Neural progenitor cell (in vitro differentiated cells): ENCODE measurements at regions not wholly inside any gene's neighbourhood (a gene's known extent, or its start where the extent isn't known, plus 50 kb on each side); places are given as distances from the start of the nearest gene placed in this dataset.

Experiments used
- DNase-seq: peaks from one replicate; pipeline ENCODE4 v3.0.0-alpha.2; 2016; ENCODE audit warnings: low spot score
- H2AFZ ChIP-seq: fragments of 200-600 bp; sonication (generic); replicated peaks from 2 replicates; pipeline ENCODE4 v1.6.1; 2016; ENCODE audit warnings: antibody characterized with exemption
- H3F3A ChIP-seq: fragments of 200-600 bp; sonication (generic); 2 replicates; pipeline ENCODE4 v1.6.1; 2016; ENCODE audit warnings: antibody characterized with exemption, low read depth
- H3K27ac ChIP-seq: fragments of 200-600 bp; sonication (generic); 2 replicates; pipeline ENCODE4 v1.5.1; 2016; ENCODE audit warnings: mild to moderate bottlenecking
- H3K27me3 ChIP-seq: fragments of 200-600 bp; sonication (generic); 2 replicates; pipeline ENCODE4 v1.6.1; 2016; ENCODE audit warnings: mild to moderate bottlenecking, moderate library complexity
- H3K36me3 ChIP-seq: fragments of 200-600 bp; sonication (generic); 2 replicates; pipeline ENCODE4 v1.5.1; 2016
- H3K4me1 ChIP-seq: fragments of 200-600 bp; sonication (generic); 2 replicates; pipeline ENCODE4 v1.6.1; 2016; ENCODE audit warnings: mixed run types
- H3K4me2 ChIP-seq: fragments of 200-600 bp; sonication (generic); 2 replicates; pipeline ENCODE4 v1.6.1; 2016
- H3K4me3 ChIP-seq: fragments of 200-600 bp; sonication (generic); 2 replicates; pipeline ENCODE4 v1.5.1; 2016
- H3K79me2 ChIP-seq: fragments of 200-600 bp; sonication (generic); 2 replicates; pipeline ENCODE4 v1.6.1; 2016; ENCODE audit warnings: low read depth
- H3K9ac ChIP-seq: fragments of 200-600 bp; sonication (generic); 2 replicates; pipeline ENCODE4 v1.6.1; 2016
- H3K9me3 ChIP-seq: fragments of 200-600 bp; sonication (generic); 2 replicates; pipeline ENCODE4 v1.5.1; 2016; ENCODE audit warnings: low read depth
- H4K20me1 ChIP-seq: fragments of 200-600 bp; sonication (generic); 2 replicates; pipeline ENCODE4 v1.6.1; 2016; ENCODE audit warnings: low read depth
- H3K27ac Mint-ChIP-seq: 3 replicates; pipeline ENCODE4 v1.8.0; 2021; ENCODE audit warnings: mixed read lengths
- H3K27me3 Mint-ChIP-seq: 2 replicates; pipeline ENCODE4 v1.8.0; 2022; ENCODE audit warnings: low read depth, mild to moderate bottlenecking, inconsistent platforms, moderate library complexity, mixed read lengths; ENCODE audit not compliant: insufficient read depth
- H3K36me3 Mint-ChIP-seq: 3 replicates; pipeline ENCODE4 v1.8.0; 2021; ENCODE audit warnings: mixed read lengths
- H3K4me1 Mint-ChIP-seq: 3 replicates; pipeline ENCODE4 v1.8.0; 2021; ENCODE audit warnings: mixed read lengths
- H3K4me3 Mint-ChIP-seq: 3 replicates; pipeline ENCODE4 v1.8.0; 2021; ENCODE audit warnings: mild to moderate bottlenecking, moderate library complexity, mixed read lengths
- H3K9me3 Mint-ChIP-seq: 3 replicates; pipeline ENCODE4 v1.8.0; 2020; ENCODE audit warnings: mixed read lengths
- EZH2 ChIP-seq: fragments of 200-600 bp; sonication (generic); IDR thresholded peaks from 2 replicates; pipeline ENCODE4 v1.6.1; 2017; ENCODE audit warnings: antibody characterized with exemption, mild to moderate bottlenecking, moderate library complexity
- EZH2phosphoT487 ChIP-seq: fragments of 200-600 bp; sonication (generic); IDR thresholded peaks from 2 replicates; pipeline ENCODE4 v1.6.1; 2017; ENCODE audit warnings: antibody characterized with exemption
- TF ChIP-seq, protein P1 (sequence below): fragments of 200-600 bp; sonication (generic); IDR thresholded peaks from 2 replicates; pipeline ENCODE4 v1.5.1; 2017; ENCODE audit warnings: antibody characterized with exemption, mild to moderate bottlenecking

DNA sequence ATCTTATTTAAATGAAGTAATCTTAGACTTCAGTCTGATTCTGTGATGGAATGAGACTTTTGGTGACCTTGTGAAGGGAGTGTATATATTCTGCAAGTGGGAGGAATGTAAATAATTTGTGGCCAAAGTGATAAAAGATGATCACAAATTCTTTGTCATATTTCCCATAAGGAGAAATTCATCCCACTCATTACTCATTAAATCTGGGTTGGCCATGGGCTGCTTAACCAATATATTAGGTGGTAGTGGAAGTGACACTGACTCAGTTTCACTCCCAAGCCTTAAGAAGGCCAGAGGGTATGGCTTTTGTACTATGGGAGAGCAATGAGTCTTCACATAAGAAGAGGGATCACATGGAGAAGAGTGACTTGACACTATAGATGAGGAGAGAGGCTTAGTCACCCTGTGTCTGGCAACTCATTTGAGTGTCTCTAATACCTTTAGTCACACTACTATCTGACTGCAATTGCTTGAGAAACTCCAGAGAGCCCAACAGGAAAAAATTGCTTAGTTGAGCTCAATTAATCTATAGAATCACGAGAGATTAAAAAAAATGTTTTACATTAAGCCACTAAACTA lies 408.2 kb upstream of the PITX2 start:
- peaks cover 9% of the 10 kb centered on the region for H3K4me1 Mint-ChIP-seq
- Histone ChIP-seq H3K4me1 (no peaks in the 10 kb centered on the region), H3K27me3 (no peaks in the 10 kb centered on the region), H3F3A (no peaks in the 10 kb centered on the region), H3K27ac (no peak overlapping the region), H3K79me2 (no peaks in the 10 kb centered on the region), H3K4me3 (no peak overlapping the region), H3K36me3 (no peaks in the 10 kb centered on the region), H3K9me3 (no peaks in the 10 kb centered on the region), H2AFZ (no peak overlapping the region), H4K20me1 (no peaks in the 10 kb centered on the region), H3K4me2 (no peak overlapping the region), H3K9ac (no peak overlapping the region)
- H3K9me3 Mint-ChIP-seq, result no peaks in the 10 kb centered on the region
- DNase-seq, result no peak
- no peak overlapping the region for H3K4me3 Mint-ChIP-seq
- peaks cover 3% of the 10 kb centered on the region for H3K27me3 Mint-ChIP-seq
- no peak overlapping the region for H3K27ac Mint-ChIP-seq
- H3K36me3 Mint-ChIP-seq, result no peaks in the 10 kb centered on the region
- TF ChIP-seq EZH2 (no peak), EZH2phosphoT487 (no peak)
- TF ChIP-seq, protein P1, sequence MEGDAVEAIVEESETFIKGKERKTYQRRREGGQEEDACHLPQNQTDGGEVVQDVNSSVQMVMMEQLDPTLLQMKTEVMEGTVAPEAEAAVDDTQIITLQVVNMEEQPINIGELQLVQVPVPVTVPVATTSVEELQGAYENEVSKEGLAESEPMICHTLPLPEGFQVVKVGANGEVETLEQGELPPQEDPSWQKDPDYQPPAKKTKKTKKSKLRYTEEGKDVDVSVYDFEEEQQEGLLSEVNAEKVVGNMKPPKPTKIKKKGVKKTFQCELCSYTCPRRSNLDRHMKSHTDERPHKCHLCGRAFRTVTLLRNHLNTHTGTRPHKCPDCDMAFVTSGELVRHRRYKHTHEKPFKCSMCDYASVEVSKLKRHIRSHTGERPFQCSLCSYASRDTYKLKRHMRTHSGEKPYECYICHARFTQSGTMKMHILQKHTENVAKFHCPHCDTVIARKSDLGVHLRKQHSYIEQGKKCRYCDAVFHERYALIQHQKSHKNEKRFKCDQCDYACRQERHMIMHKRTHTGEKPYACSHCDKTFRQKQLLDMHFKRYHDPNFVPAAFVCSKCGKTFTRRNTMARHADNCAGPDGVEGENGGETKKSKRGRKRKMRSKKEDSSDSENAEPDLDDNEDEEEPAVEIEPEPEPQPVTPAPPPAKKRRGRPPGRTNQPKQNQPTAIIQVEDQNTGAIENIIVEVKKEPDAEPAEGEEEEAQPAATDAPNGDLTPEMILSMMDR, result no peak

GRCh38 chr4:111031596-111031995 lies 408.7 kb upstream of the PITX2 start:
- H3K4me3 Mint-ChIP-seq, result no peak overlapping the region
- peaks cover 9% of the 10 kb centered on the region for H3K4me1 Mint-ChIP-seq
- H2AFZ ChIP-seq, result no peak overlapping the region
- H3F3A ChIP-seq, result no peaks in the 10 kb centered on the region
- H3K4me2 ChIP-seq, result no peak overlapping the region
- no peaks in the 10 kb centered on the region for H3K27me3 ChIP-seq
- H3K36me3 Mint-ChIP-seq, result no peaks in the 10 kb centered on the region
- H4K20me1 ChIP-seq, result no peaks in the 10 kb centered on the region
- H3K27me3 Mint-ChIP-seq, result peaks cover 3% of the 10 kb centered on the region
- H3K9me3 ChIP-seq, result no peaks in the 10 kb centered on the region
- H3K4me3 ChIP-seq, result no peak overlapping the region
- no peak overlapping the region for H3K9ac ChIP-seq
- no peaks in the 10 kb centered on the region for H3K79me2 ChIP-seq
- no peak overlapping the region for H3K27ac ChIP-seq
- no peak for DNase-seq
- no peaks in the 10 kb centered on the region for H3K36me3 ChIP-seq
- H3K4me1 ChIP-seq, result no peaks in the 10 kb centered on the region
- H3K27ac Mint-ChIP-seq, result no peak overlapping the region
- TF ChIP-seq, protein P1, result no peak
- no peak for TF ChIP-seq EZH2phosphoT487
- TF ChIP-seq EZH2, result no peak
- H3K9me3 Mint-ChIP-seq, result no peaks in the 10 kb centered on the region

DNA sequence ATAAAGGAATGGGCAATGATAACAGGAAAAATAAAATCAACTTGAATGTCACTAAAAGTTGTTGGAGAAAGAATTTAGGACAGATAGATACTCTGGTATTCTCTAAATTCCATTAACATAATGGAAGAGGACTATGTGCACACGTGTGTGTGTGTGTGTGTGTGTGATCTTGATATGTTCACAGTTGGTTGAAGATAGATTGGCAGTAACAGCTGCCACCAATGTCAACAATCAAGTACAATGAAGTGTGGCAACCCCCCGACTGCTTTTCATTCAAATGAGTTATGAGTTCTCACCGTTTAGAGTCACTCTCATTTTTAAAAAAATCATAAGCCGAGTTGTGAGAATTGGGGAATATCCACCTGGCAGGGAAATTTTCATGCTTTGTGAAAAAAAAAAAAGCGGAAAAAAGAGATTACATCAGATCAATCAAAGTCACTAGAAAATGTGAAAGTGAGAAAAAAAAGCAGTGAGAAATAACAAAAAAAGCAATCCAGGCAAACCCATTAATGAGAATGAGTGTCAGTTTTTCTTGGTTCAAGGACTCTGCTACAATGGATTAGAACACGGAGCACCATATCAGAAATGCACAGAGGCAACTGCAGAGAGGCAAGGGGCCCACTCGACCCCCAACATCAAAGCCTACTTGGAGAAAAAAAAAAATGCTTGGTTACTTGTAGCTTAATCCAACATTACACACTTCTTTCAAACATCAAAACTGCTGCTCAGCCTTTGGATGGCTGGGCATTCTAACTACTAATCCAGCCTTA lies 414.9 kb upstream of the PITX2 start:
- Mint-ChIP-seq H3K27ac (peak overlapping the region; percentile 83), H3K9me3 (no peaks in the 10 kb centered on the region), H3K36me3 (no peaks in the 10 kb centered on the region), H3K4me1 (peaks cover 16% of the 10 kb centered on the region), H3K27me3 (no peaks in the 10 kb centered on the region), H3K4me3 (no peak overlapping the region)
- Histone ChIP-seq H3K9me3 (no peaks in the 10 kb centered on the region), H3K4me3 (no peak overlapping the region), H3K9ac (no peak overlapping the region), H3K36me3 (no peaks in the 10 kb centered on the region), H3K4me2 (no peak overlapping the region), H3K27me3 (no peaks in the 10 kb centered on the region), H2AFZ (no peak overlapping the region), H4K20me1 (no peaks in the 10 kb centered on the region), H3K4me1 (no peaks in the 10 kb centered on the region), H3F3A (no peaks in the 10 kb centered on the region), H3K79me2 (no peaks in the 10 kb centered on the region), H3K27ac (no peak overlapping the region)
- TF ChIP-seq EZH2phosphoT487, result no peak
- TF ChIP-seq, protein P1, result no peak
- no peak for TF ChIP-seq EZH2
- DNase-seq, result no peak
